ENCODE measurements at regions not wholly inside any gene's neighbourhood (a gene's known extent, or its start where the extent isn't known, plus 50 kb on each side); places are given as distances from the start of the nearest gene placed in this dataset.

GRCh38 chr10:35995485-35995884, 353.4 kb upstream of the FZD8 start:
- H3K4me1 ChIP-seq (ENCODE audit: control insufficient read depth, extremely low read depth, insufficient read depth, low read length): no peaks in the 10 kb centered on the region
- H2AFZ ChIP-seq (ENCODE audit: low read length): no peak overlapping the region
- H3K27ac ChIP-seq (ENCODE audit: insufficient read depth, low read length): no peak overlapping the region
- no peaks in the 10 kb centered on the region for H4K20me1 ChIP-seq (ENCODE audit: control insufficient read depth, extremely low read depth, insufficient read depth, low read length)
- H3K27me3 ChIP-seq (ENCODE audit: control insufficient read depth, insufficient read depth, low read length): no peaks in the 10 kb centered on the region
- no peak for TF ChIP-seq EZH2 (IDR thresholded peaks at IDR 0.05; ENCODE audit: low read length, missing control alignments)
- TF ChIP-seq, protein P1, sequence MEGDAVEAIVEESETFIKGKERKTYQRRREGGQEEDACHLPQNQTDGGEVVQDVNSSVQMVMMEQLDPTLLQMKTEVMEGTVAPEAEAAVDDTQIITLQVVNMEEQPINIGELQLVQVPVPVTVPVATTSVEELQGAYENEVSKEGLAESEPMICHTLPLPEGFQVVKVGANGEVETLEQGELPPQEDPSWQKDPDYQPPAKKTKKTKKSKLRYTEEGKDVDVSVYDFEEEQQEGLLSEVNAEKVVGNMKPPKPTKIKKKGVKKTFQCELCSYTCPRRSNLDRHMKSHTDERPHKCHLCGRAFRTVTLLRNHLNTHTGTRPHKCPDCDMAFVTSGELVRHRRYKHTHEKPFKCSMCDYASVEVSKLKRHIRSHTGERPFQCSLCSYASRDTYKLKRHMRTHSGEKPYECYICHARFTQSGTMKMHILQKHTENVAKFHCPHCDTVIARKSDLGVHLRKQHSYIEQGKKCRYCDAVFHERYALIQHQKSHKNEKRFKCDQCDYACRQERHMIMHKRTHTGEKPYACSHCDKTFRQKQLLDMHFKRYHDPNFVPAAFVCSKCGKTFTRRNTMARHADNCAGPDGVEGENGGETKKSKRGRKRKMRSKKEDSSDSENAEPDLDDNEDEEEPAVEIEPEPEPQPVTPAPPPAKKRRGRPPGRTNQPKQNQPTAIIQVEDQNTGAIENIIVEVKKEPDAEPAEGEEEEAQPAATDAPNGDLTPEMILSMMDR (conservative IDR thresholded peaks at IDR 0.05 in 1 of 2, IDR thresholded peaks at IDR 0.05 in 1 of 2; ENCODE audit: low read depth in 1 of 2, low read length in 2 of 2): no peak
- no peaks in the 10 kb centered on the region for H3K9me3 ChIP-seq (ENCODE audit: control insufficient read depth, insufficient read depth, low read depth, low read length)
- no peak for DNase-seq (ENCODE audit: low read depth in 2 of 2)
- no peak overlapping the region for H3K9ac ChIP-seq (ENCODE audit: insufficient read depth, low read length)
- H3K79me2 ChIP-seq (ENCODE audit: control insufficient read depth, insufficient read depth, low read length): no peaks in the 10 kb centered on the region
- H3K4me2 ChIP-seq (ENCODE audit: extremely low read depth, insufficient read depth, low read length): no peak overlapping the region
- H3K4me3 ChIP-seq (replicated peaks in 1 of 4; ENCODE audit: control extremely low read depth in 1 of 4, insufficient read depth in 1 of 4, low read depth in 3 of 4, low read length in 4 of 4): no peak overlapping the region
- no peaks in the 10 kb centered on the region for H3K36me3 ChIP-seq (ENCODE audit: control insufficient read depth, insufficient read depth, low read length)

- H3K4me2 ChIP-seq (ENCODE audit: extremely low read depth, insufficient read depth, low read length): no peak overlapping the region
- no peak for TF ChIP-seq EZH2 (IDR thresholded peaks at IDR 0.05; ENCODE audit: low read length, missing control alignments)
- TF ChIP-seq, protein P1 (conservative IDR thresholded peaks at IDR 0.05 in 1 of 2, IDR thresholded peaks at IDR 0.05 in 1 of 2; ENCODE audit: low read depth in 1 of 2, low read length in 2 of 2): no peak
- no peak for DNase-seq (ENCODE audit: low read depth in 2 of 2)
- no peaks in the 10 kb centered on the region for H3K4me1 ChIP-seq (ENCODE audit: control insufficient read depth, extremely low read depth, insufficient read depth, low read length)
- no peak overlapping the region for H3K9ac ChIP-seq (ENCODE audit: insufficient read depth, low read length)
- H3K79me2 ChIP-seq (ENCODE audit: control insufficient read depth, insufficient read depth, low read length): no peaks in the 10 kb centered on the region
- H3K4me3 ChIP-seq (replicated peaks in 1 of 4; ENCODE audit: control extremely low read depth in 1 of 4, insufficient read depth in 1 of 4, low read depth in 3 of 4, low read length in 4 of 4): no peak overlapping the region
- no peaks in the 10 kb centered on the region for H3K36me3 ChIP-seq (ENCODE audit: control insufficient read depth, insufficient read depth, low read length)
- H3K27ac ChIP-seq (ENCODE audit: insufficient read depth, low read length): no peak overlapping the region
- no peak overlapping the region for H2AFZ ChIP-seq (ENCODE audit: low read length)
- H4K20me1 ChIP-seq (ENCODE audit: control insufficient read depth, extremely low read depth, insufficient read depth, low read length): no peaks in the 10 kb centered on the region
- H3K9me3 ChIP-seq (ENCODE audit: control insufficient read depth, insufficient read depth, low read depth, low read length): no peaks in the 10 kb centered on the region
- no peaks in the 10 kb centered on the region for H3K27me3 ChIP-seq (ENCODE audit: control insufficient read depth, insufficient read depth, low read length)
Observed at GRCh38 chr10:35993591-35994515, 351.8 kb upstream of the FZD8 start.

DNA sequence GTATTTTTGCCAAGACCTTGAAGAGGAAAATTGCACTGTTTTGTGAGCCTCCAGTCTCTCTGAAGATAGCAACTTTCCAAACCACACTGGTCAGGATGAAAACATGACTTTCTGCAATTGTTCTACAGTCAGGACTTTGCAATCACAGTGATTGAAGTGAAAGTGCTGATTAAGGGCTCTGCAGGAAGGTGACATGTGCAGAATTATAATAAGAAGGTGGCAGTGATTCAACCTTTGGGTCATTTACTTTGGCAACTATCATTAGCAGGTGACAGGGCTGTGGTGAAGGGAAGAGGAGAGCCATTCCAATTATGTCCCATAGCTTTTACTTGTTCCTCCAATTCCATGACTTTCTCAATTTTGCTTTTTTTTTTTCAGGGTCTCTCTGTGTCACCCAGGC, 350.0 kb upstream of the FZD8 start:
- Histone ChIP-seq H3K27me3 (ENCODE audit: control insufficient read depth, insufficient read depth, low read length) (no peaks in the 10 kb centered on the region), H3K79me2 (ENCODE audit: control insufficient read depth, insufficient read depth, low read length) (no peaks in the 10 kb centered on the region), H3K36me3 (ENCODE audit: control insufficient read depth, insufficient read depth, low read length) (no peaks in the 10 kb centered on the region), H3K4me3 (replicated peaks in 1 of 4; ENCODE audit: control extremely low read depth in 1 of 4, insufficient read depth in 1 of 4, low read depth in 3 of 4, low read length in 4 of 4) (no peak overlapping the region), H3K9me3 (ENCODE audit: control insufficient read depth, insufficient read depth, low read depth, low read length) (no peaks in the 10 kb centered on the region), H3K27ac (ENCODE audit: insufficient read depth, low read length) (no peak overlapping the region), H2AFZ (ENCODE audit: low read length) (no peak overlapping the region), H3K4me2 (ENCODE audit: extremely low read depth, insufficient read depth, low read length) (no peak overlapping the region), H3K9ac (ENCODE audit: insufficient read depth, low read length) (no peak overlapping the region), H4K20me1 (ENCODE audit: control insufficient read depth, extremely low read depth, insufficient read depth, low read length) (no peaks in the 10 kb centered on the region), H3K4me1 (ENCODE audit: control insufficient read depth, extremely low read depth, insufficient read depth, low read length) (no peaks in the 10 kb centered on the region)
- DNase-seq (ENCODE audit: low read depth in 2 of 2): no peak
- TF ChIP-seq EZH2 (IDR thresholded peaks at IDR 0.05; ENCODE audit: low read length, missing control alignments): no peak
- TF ChIP-seq, protein P1 (conservative IDR thresholded peaks at IDR 0.05 in 1 of 2, IDR thresholded peaks at IDR 0.05 in 1 of 2; ENCODE audit: low read depth in 1 of 2, low read length in 2 of 2): no peak

Measured in fibroblast of lung (primary cell).